HFFc6 (cell line): ENCODE measurements at regions not wholly inside any gene's neighbourhood (a gene's known extent, or its start where the extent isn't known, plus 50 kb on each side); places are given as distances from the start of the nearest gene placed in this dataset.

Experiments used
- DNase-seq: peaks from one replicate; pipeline ENCODE4 v3.0.0-alpha.2; 2018
- H3K27ac Mint-ChIP-seq: 2 replicates; pipeline ENCODE4 v1.8.0; 2020; ENCODE audit warnings: mild to moderate bottlenecking, mixed read lengths
- H3K27me3 Mint-ChIP-seq: 2 replicates; pipeline ENCODE4 v1.8.0; 2021; ENCODE audit warnings: mild to moderate bottlenecking, moderate library complexity, mixed read lengths; ENCODE audit not compliant: insufficient read depth
- H3K36me3 Mint-ChIP-seq: 2 replicates; pipeline ENCODE4 v1.8.0; 2021; ENCODE audit warnings: low read depth, mixed read lengths
- H3K4me1 Mint-ChIP-seq: 2 replicates; pipeline ENCODE4 v1.8.0; 2020; ENCODE audit warnings: low read depth, mixed read lengths
- H3K4me3 Mint-ChIP-seq: 2 replicates; pipeline ENCODE4 v1.8.0; 2020; ENCODE audit warnings: mild to moderate bottlenecking, moderate library complexity, mixed read lengths
- H3K9me3 Mint-ChIP-seq: 2 replicates; pipeline ENCODE4 v1.8.0; 2020; ENCODE audit warnings: mild to moderate bottlenecking, mixed read lengths
- TF ChIP-seq, protein P1 (sequence below): fragments of 200-600 bp; sonication (generic); IDR thresholded peaks from 2 replicates; pipeline ENCODE4 v1.5.0; 2021; ENCODE audit warnings: antibody characterized with exemption, mild to moderate bottlenecking

DNA sequence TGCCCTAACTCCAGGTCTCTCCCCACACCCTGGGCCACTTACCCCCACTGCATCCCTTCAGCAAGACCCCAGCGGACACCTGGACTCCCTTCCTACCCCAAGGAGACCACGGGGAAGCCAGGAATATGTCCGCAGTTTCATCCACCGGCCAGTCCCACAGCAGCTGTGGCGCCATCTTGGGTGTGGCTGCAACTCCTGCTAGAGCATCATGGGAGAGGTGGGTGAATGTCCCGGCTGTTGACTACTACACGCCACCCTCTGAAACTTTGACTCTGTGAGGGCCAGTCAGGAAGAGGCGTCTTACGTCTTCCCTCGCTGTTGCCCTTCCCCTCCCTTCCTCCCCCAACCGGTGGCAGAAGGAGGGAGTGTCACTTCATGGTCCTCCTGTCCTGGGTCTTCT, 238.3 kb upstream of the RNF32 start:
- TF ChIP-seq, protein P1, sequence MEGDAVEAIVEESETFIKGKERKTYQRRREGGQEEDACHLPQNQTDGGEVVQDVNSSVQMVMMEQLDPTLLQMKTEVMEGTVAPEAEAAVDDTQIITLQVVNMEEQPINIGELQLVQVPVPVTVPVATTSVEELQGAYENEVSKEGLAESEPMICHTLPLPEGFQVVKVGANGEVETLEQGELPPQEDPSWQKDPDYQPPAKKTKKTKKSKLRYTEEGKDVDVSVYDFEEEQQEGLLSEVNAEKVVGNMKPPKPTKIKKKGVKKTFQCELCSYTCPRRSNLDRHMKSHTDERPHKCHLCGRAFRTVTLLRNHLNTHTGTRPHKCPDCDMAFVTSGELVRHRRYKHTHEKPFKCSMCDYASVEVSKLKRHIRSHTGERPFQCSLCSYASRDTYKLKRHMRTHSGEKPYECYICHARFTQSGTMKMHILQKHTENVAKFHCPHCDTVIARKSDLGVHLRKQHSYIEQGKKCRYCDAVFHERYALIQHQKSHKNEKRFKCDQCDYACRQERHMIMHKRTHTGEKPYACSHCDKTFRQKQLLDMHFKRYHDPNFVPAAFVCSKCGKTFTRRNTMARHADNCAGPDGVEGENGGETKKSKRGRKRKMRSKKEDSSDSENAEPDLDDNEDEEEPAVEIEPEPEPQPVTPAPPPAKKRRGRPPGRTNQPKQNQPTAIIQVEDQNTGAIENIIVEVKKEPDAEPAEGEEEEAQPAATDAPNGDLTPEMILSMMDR: no peak
- Mint-ChIP-seq H3K4me3 (no peak overlapping the region), H3K36me3 (no peaks in the 10 kb centered on the region), H3K9me3 (peaks cover 48% of the 10 kb centered on the region), H3K27me3 (no peaks in the 10 kb centered on the region), H3K4me1 (no peaks in the 10 kb centered on the region), H3K27ac (no peak overlapping the region)
- DNase-seq: no peak

DNA sequence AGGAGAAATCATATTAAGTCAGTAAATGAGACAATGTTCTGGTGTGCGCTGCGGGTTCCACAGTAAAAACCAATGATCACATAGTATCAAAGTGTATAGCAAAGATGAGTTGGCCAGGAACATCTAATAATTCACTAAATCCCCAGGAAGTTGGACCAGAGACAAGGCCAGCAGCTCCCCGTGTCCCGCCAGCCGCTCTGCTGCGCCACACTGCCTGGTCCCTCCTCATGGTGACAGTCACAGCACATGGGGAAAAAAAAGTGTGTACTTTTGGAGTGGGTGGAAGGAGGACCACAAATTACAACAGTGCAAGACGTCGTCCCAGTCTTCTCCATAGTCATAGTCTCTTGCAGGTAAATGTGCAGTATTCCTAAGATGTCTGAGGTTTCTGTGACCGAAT, 239.0 kb upstream of the RNF32 start:
- Mint-ChIP-seq H3K4me3 (no peak overlapping the region), H3K27me3 (no peaks in the 10 kb centered on the region), H3K9me3 (peaks cover 51% of the 10 kb centered on the region), H3K27ac (no peak overlapping the region), H3K36me3 (no peaks in the 10 kb centered on the region), H3K4me1 (no peaks in the 10 kb centered on the region)
- TF ChIP-seq, protein P1: no peak
- no peak for DNase-seq

DNA sequence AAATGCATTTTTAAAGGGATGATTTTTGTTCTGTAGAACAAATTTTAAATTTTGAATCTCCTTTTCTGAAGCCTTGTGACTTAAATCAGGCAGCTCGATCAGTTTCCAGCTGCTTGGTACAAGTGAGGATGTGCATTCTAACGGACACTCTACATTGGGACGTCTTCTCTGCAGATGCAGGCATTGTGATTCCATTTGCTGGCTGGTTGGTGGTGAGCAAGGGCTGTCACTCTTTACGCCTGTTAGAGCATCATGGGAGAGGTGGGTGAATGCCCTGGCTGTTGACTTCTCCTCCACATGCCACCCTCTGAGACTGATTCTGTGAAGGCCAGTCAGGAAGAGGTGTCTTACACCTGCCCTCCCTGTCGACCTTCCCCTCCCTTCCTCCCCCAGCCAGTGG, 240.5 kb upstream of the RNF32 start:
- no peak overlapping the region for H3K27ac Mint-ChIP-seq
- peaks cover 45% of the 10 kb centered on the region for H3K9me3 Mint-ChIP-seq
- H3K4me1 Mint-ChIP-seq: no peaks in the 10 kb centered on the region
- H3K27me3 Mint-ChIP-seq: no peaks in the 10 kb centered on the region; the same call in 1 of the 2 replicates
- H3K36me3 Mint-ChIP-seq: no peaks in the 10 kb centered on the region
- H3K4me3 Mint-ChIP-seq: no peak overlapping the region
- TF ChIP-seq, protein P1: no peak
- no peak for DNase-seq

DNA sequence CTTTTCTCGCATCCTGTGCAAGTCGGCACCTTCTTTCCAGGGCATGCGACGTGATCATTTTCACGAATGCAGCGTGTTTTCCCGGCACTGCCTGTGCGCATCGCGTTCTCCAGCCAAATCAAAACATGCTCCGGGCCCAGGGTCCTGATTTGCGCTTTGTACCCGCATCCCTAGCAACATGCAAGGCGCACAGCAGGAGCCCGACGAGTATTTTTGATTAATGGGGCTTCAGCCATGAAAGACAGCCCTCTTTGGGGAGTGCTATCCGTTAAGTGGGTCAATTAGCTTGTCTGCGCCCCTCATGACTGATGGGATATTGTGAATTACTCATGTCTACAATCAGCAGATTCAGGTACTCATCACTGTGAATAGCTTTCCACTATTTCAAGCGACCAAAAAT, 243.3 kb upstream of the RNF32 start:
- no peaks in the 10 kb centered on the region; the same call in 1 of the 2 replicates for H3K27me3 Mint-ChIP-seq
- no peak overlapping the region for H3K4me3 Mint-ChIP-seq
- peaks cover under 1% of the 10 kb centered on the region; the same call in 1 of the 2 replicates for H3K36me3 Mint-ChIP-seq
- no peak overlapping the region for H3K27ac Mint-ChIP-seq
- DNase-seq: no peak
- no peaks in the 10 kb centered on the region for H3K4me1 Mint-ChIP-seq
- TF ChIP-seq, protein P1: no peak
- H3K9me3 Mint-ChIP-seq: peaks cover 32% of the 10 kb centered on the region

DNA sequence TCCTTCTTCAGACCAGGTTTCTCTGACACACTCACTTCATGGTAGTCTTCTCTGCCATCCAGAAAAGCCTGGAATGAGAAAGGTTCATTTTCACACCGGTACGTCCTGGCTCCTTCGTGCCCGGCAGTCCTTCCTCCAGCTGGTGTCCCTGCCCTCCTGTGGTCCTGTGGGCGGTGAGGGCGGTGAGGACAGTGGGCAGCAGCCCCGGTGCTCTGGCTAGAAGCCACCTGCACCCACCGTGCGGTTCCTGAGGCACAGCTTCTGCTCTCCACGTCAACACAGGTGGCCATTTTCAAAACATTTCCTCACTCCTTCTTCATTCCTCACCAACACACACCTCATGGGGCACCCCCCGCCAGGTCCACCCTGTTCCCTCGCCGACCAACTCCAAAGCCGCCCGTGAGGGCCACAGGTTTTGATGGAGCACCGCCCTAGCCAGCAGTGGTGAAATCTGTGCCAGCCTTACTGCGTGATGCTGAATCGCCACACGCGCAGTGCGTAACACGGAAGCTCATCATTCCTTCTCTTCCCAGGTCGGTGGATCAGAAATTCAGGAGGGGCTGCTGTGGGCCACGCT, 251.4 kb upstream of the RNF32 start:
- Mint-ChIP-seq H3K27ac (no peak overlapping the region), H3K27me3 (no peaks in the 10 kb centered on the region; the same call in 1 of the 2 replicates), H3K9me3 (peaks cover 56% of the 10 kb centered on the region), H3K4me1 (no peaks in the 10 kb centered on the region), H3K36me3 (peaks cover 19% of the 10 kb centered on the region), H3K4me3 (no peak overlapping the region)
- TF ChIP-seq, protein P1: no peak
- no peak for DNase-seq
